ENCODE measurements at regions not wholly inside any gene's neighbourhood (a gene's known extent, or its start where the extent isn't known, plus 50 kb on each side); places are given as distances from the start of the nearest gene placed in this dataset.

- H3K9me2 ChIP-seq (ENCODE audit: insufficient read depth): no peaks in the 10 kb centered on the region
- BruUV-seq (replicated peaks): no TSS peak
- H3K79me2 ChIP-seq (ENCODE audit: insufficient read depth, low read length): no peaks in the 10 kb centered on the region
- intact Hi-C loops (cut with micrococcal nuclease): no loop called here
- POLR2A ChIA-PET: no interaction called here
- no peak overlapping the region for H3K4me2 ChIP-seq (ENCODE audit: low read length)
- H3K9me3 ChIP-seq (ENCODE audit: control insufficient read depth in 1 of 2, insufficient read depth in 1 of 2, low read depth in 1 of 2, low read length in 2 of 2): no peaks in the 10 kb centered on the region
- no peaks in the 10 kb centered on the region for H3K36me3 ChIP-seq (ENCODE audit: control insufficient read depth in 1 of 2, insufficient read depth in 2 of 2, low read length in 2 of 2)
- DNase-seq (ENCODE audit: low read depth, low spot score) (no peak), ATAC-seq (no peak)
- no peak overlapping the region for H2AFZ ChIP-seq (ENCODE audit: low read depth, low read length, poor library complexity, severe bottlenecking)
- TF ChIP-seq ZBTB33 (IDR thresholded peaks at IDR 0.05; ENCODE audit: extremely low read depth, insufficient replicate concordance, low read length): no peak
- no peak for TF ChIP-seq CEBPB (IDR thresholded peaks at IDR 0.05; ENCODE audit: low read depth)
- no peak for TF ChIP-seq CBX3 (IDR thresholded peaks at IDR 0.05; ENCODE audit: low read depth)
- no peak for TF ChIP-seq ELF1 (IDR thresholded peaks at IDR 0.05; ENCODE audit: borderline replicate concordance, low read depth)
- TF ChIP-seq, protein P1, sequence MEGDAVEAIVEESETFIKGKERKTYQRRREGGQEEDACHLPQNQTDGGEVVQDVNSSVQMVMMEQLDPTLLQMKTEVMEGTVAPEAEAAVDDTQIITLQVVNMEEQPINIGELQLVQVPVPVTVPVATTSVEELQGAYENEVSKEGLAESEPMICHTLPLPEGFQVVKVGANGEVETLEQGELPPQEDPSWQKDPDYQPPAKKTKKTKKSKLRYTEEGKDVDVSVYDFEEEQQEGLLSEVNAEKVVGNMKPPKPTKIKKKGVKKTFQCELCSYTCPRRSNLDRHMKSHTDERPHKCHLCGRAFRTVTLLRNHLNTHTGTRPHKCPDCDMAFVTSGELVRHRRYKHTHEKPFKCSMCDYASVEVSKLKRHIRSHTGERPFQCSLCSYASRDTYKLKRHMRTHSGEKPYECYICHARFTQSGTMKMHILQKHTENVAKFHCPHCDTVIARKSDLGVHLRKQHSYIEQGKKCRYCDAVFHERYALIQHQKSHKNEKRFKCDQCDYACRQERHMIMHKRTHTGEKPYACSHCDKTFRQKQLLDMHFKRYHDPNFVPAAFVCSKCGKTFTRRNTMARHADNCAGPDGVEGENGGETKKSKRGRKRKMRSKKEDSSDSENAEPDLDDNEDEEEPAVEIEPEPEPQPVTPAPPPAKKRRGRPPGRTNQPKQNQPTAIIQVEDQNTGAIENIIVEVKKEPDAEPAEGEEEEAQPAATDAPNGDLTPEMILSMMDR (IDR thresholded peaks at IDR 0.05 in 2 of 3, conservative IDR thresholded peaks at IDR 0.05 in 1 of 3; ENCODE audit: borderline replicate concordance in 1 of 3, insufficient read depth in 1 of 3, low read depth in 2 of 3, low read length in 2 of 3): no peak
- no peaks in the 10 kb centered on the region for H4K20me1 ChIP-seq (ENCODE audit: insufficient read depth)
- no peak overlapping the region for H3K27ac ChIP-seq (ENCODE audit: low read depth, low read length)
- H3K4me1 ChIP-seq (ENCODE audit: control insufficient read depth in 1 of 2, insufficient read depth in 2 of 2, low read length in 2 of 2): no peaks in the 10 kb centered on the region
- H3K4me3 ChIP-seq (replicated peaks in 1 of 2; ENCODE audit: low read depth in 1 of 2, low read length in 2 of 2): no peak overlapping the region
- no peaks in the 10 kb centered on the region for H3K27me3 ChIP-seq (ENCODE audit: insufficient read depth, low read length)
- CTCF ChIA-PET: no interaction called here
- no peak overlapping the region for H3K9ac ChIP-seq (ENCODE audit: low read length)
- RAD21 ChIA-PET (ENCODE audit: low non-redundant PET in 1 of 2, low total read pairs in 2 of 2, uncharacterized antibody in 2 of 2, unreplicated experiment in 2 of 2): no interaction called here
Measured at GRCh38 chr6:163941624-163941976, 527.1 kb downstream of the QKI start.
